ENCODE measurements at regions not wholly inside any gene's neighbourhood (a gene's known extent, or its start where the extent isn't known, plus 50 kb on each side); places are given as distances from the start of the nearest gene placed in this dataset.

DNA sequence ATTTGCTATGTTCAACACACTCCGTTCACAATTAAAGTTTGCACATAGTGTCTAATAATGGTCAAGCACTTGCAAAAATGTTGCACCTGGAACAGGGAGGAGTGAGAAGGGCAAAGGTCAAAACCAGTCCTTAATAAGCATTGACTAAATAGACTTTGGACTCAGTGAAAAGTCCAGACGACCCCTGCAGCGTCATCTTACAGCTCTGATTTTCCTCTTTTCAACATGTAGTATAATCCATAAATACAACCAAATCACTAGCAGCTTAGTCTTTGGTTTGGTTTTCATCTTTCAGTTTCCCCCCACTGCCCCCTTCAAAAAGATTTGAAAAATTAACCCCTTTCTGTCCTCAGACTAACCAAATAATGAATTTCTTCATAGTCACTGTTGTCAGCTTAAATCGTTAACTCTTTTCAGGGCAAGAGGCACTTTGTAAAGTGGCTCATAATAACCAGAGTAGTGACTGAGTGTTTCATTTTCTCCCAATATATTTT lies 290.3 kb downstream of the PTPRC start:
- Mint-ChIP-seq H3K27me3 (peaks cover 14% of the 10 kb centered on the region), H3K27ac (no peak overlapping the region), H3K4me3 (no peak overlapping the region), H3K36me3 (no peaks in the 10 kb centered on the region), H3K4me1 (peaks cover 12% of the 10 kb centered on the region), H3K9me3 (no peaks in the 10 kb centered on the region)
- no peak for ATAC-seq

- Mint-ChIP-seq H3K36me3 (no peaks in the 10 kb centered on the region), H3K27ac (no peak overlapping the region), H3K4me3 (no peak overlapping the region), H3K9me3 (no peaks in the 10 kb centered on the region), H3K4me1 (peaks cover 12% of the 10 kb centered on the region), H3K27me3 (peaks cover 14% of the 10 kb centered on the region)
- no peak for ATAC-seq
Measured at GRCh38 chr1:198929961-198930599, 291.2 kb downstream of the PTPRC start.

GRCh38 chr1:198932351-198932991 lies 293.6 kb downstream of the PTPRC start:
- H3K27ac Mint-ChIP-seq = no peak overlapping the region
- peaks cover 12% of the 10 kb centered on the region for H3K4me1 Mint-ChIP-seq
- H3K36me3 Mint-ChIP-seq = no peaks in the 10 kb centered on the region
- H3K9me3 Mint-ChIP-seq = no peaks in the 10 kb centered on the region
- no peak overlapping the region for H3K4me3 Mint-ChIP-seq
- peaks cover 14% of the 10 kb centered on the region for H3K27me3 Mint-ChIP-seq
- ATAC-seq = no peak

DNA sequence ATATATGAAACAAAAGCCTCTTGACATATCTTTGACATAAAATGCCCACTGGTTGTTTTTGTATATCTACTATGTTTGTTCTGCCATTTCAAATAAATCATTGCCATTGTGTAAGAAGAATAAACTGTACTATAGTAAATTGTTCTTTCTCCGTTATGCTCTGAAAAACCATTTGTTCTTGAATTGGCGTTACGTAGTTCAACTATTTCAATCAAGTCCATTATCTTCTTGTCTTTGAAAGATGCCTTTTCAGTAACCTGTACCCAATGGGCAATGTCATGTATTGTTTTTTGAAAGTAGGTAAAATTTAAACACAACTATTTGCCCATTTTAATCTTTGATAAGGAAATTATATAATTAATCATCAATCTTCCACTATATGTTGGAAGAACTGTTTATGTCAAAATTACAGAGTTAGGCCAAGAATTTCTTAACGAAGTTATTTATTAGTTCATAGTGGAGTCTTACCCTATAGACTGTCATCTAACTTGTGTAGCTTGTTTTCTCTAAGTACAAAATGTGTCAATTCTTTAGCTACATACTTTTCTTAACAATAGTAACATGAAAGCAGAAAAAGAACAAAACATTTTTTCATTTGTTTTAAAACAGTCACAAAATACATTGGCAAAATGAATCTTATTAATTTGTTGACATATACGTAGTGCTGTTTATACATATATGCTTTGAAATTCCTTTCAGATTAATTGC lies 294.8 kb downstream of the PTPRC start:
- Mint-ChIP-seq H3K27me3 (peaks cover 14% of the 10 kb centered on the region), H3K4me1 (peaks cover 12% of the 10 kb centered on the region), H3K36me3 (no peaks in the 10 kb centered on the region), H3K27ac (no peak overlapping the region), H3K4me3 (no peak overlapping the region), H3K9me3 (no peaks in the 10 kb centered on the region)
- no peak for ATAC-seq

- Mint-ChIP-seq H3K9me3 (no peaks in the 10 kb centered on the region), H3K4me3 (no peak overlapping the region), H3K27me3 (peaks cover 12% of the 10 kb centered on the region), H3K4me1 (peaks cover 10% of the 10 kb centered on the region), H3K27ac (no peak overlapping the region), H3K36me3 (no peaks in the 10 kb centered on the region)
- ATAC-seq = no peak
Measured at GRCh38 chr1:198934426-198934825, 295.6 kb downstream of the PTPRC start.

GRCh38 chr1:198934901-198935305 lies 296.1 kb downstream of the PTPRC start:
- Mint-ChIP-seq H3K4me3 (no peak overlapping the region), H3K4me1 (peaks cover 5% of the 10 kb centered on the region)

DNA sequence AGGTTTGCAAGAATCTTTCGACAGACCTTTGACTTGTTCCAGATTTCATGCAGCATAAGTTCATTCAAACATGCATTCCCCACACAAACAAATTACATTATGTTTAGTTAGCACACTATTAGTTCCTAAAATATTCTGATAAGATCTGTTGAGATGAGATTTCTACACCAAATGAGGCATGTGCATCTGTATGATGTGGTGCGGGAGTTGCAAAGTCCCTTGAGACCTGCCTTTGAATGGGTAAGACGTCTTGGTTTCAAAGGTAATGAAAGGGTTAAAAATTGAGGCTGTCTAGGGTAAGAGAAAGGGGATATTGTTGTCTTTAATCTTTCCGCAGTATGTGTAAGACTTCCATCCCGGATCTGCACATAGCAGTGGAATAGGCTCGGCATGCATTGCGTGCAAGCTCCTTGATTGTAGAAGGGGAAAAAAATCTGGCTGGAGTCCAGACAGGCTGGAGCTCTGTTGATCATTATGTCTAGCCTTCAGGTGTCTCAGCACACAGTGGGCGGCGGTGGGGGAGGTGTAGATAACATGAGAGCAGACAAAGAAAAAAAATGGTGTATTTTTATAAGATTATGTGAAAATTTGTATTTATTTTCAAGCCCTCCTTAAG lies 296.6 kb downstream of the PTPRC start:
- Mint-ChIP-seq H3K27ac (no peak overlapping the region), H3K4me3 (no peak overlapping the region)
- ATAC-seq = peak; percentile 27

More at GRCh38 chr1:198934901-198935305, 296.1 kb downstream of the PTPRC start:
- no peak for ATAC-seq
- no peak overlapping the region for H3K27ac Mint-ChIP-seq
- no peaks in the 10 kb centered on the region for H3K36me3 Mint-ChIP-seq
- no peaks in the 10 kb centered on the region for H3K9me3 Mint-ChIP-seq
- peaks cover 7% of the 10 kb centered on the region for H3K27me3 Mint-ChIP-seq

GRCh38 chr1:198936371-198937083 lies 297.7 kb downstream of the PTPRC start:
- no peak overlapping the region for H3K27ac Mint-ChIP-seq
- H3K4me3 Mint-ChIP-seq = peak overlapping the region; percentile 62
- H3K4me1 Mint-ChIP-seq = no peaks in the 10 kb centered on the region
- ATAC-seq = no peak
- H3K36me3 Mint-ChIP-seq = no peaks in the 10 kb centered on the region
- no peaks in the 10 kb centered on the region for H3K27me3 Mint-ChIP-seq
- H3K9me3 Mint-ChIP-seq = peaks cover 3% of the 10 kb centered on the region

More for the DNA sequence above, 296.6 kb downstream of the PTPRC start:
- Mint-ChIP-seq H3K4me1 (no peaks in the 10 kb centered on the region), H3K9me3 (peaks cover under 1% of the 10 kb centered on the region), H3K36me3 (no peaks in the 10 kb centered on the region), H3K27me3 (peaks cover 2% of the 10 kb centered on the region)

DNA sequence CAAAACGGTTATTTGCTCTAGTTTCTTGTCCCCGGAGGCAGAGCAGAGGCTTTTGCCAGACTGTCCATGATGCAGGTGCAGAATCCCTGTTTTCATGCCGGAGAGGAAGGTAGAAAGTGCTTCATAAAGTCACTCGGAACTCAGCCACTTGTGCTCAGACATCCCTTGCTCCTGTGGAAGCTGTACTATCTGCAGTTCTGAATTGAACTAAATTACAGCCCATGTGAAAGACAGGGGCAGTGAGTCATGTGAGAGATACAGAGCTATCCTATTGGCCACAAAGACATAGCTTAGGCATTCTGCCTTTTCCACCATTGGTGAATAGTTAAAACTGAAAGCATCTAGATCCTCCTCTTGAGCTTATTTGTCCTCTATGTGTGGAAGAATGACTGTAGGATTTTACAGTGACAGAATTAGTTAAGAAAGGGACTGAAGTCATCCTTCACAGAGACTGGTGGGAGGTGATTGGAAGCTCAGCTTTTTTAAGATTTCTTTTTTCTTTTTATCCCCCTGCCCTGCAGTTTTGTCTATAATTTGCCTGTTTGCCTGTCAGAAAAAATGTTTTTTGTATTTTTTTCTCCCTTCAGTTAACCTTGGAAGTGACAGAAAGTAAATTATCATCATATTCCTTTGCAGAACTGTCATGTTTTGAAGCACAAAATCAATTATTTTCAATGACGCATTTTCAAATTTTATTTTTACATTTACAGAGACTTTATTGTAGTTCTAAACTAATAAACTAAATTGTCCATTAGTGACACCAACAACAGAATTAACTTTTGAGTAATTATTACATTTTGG lies 298.6 kb downstream of the PTPRC start:
- H3K27ac Mint-ChIP-seq = no peak overlapping the region
- H3K27me3 Mint-ChIP-seq = no peaks in the 10 kb centered on the region
- ATAC-seq = peak; percentile 87
- H3K4me1 Mint-ChIP-seq = no peaks in the 10 kb centered on the region
- H3K9me3 Mint-ChIP-seq = peaks cover 3% of the 10 kb centered on the region
- H3K4me3 Mint-ChIP-seq = peak overlapping the region; percentile 62
- H3K36me3 Mint-ChIP-seq = no peaks in the 10 kb centered on the region

- ATAC-seq = no peak
- no peaks in the 10 kb centered on the region for H3K4me1 Mint-ChIP-seq
- H3K27ac Mint-ChIP-seq = no peak overlapping the region
- no peak overlapping the region for H3K4me3 Mint-ChIP-seq
- H3K27me3 Mint-ChIP-seq = no peaks in the 10 kb centered on the region
- H3K36me3 Mint-ChIP-seq = no peaks in the 10 kb centered on the region
- H3K9me3 Mint-ChIP-seq = peaks cover 3% of the 10 kb centered on the region
Measured at GRCh38 chr1:198939286-198939685, 300.4 kb downstream of the PTPRC start.

GRCh38 chr1:198939956-198940355 lies 301.1 kb downstream of the PTPRC start:
- peaks cover 3% of the 10 kb centered on the region for H3K9me3 Mint-ChIP-seq
- H3K27me3 Mint-ChIP-seq = no peaks in the 10 kb centered on the region
- no peak overlapping the region for H3K27ac Mint-ChIP-seq
- no peaks in the 10 kb centered on the region for H3K36me3 Mint-ChIP-seq
- no peak overlapping the region for H3K4me3 Mint-ChIP-seq
- no peaks in the 10 kb centered on the region for H3K4me1 Mint-ChIP-seq
- ATAC-seq = no peak

GRCh38 chr1:198942466-198942865 lies 303.6 kb downstream of the PTPRC start:
- peaks cover 3% of the 10 kb centered on the region for H3K9me3 Mint-ChIP-seq
- H3K4me3 Mint-ChIP-seq = no peak overlapping the region
- H3K36me3 Mint-ChIP-seq = no peaks in the 10 kb centered on the region
- no peaks in the 10 kb centered on the region for H3K4me1 Mint-ChIP-seq
- H3K27ac Mint-ChIP-seq = no peak overlapping the region
- no peaks in the 10 kb centered on the region for H3K27me3 Mint-ChIP-seq
- ATAC-seq = no peak

DNA sequence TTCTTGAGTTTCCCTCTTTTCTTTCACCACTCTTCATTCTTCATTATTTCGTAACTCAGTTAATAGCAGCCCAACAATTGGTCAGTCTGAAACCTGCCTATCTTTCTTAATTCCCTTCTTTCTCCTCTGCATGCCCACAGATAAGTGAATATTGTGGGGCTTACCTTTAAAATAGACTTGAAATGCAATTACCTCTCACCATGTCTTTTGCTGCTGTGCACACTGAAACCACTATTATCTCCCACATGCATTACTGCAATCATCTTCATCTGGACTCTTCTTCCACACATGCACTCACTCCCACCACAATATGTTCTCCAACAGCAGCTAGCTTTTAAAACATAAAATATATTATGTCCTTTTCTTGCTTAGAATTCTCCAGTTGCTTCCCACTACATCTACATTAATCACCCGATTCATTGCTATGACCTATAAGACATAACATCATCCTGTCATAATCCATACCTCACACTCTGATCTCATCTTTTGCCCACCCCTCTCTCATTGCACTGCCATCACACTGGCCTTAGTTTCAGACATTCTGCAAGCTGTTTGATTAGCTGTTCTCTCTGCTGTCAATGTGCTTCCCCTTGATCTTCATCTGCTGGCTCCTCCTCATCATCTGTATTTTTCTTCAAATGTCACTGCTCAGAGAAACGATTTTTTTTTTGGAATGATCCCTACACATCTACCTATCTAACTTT lies 304.8 kb downstream of the PTPRC start:
- Mint-ChIP-seq H3K4me3 (no peak overlapping the region), H3K27me3 (no peaks in the 10 kb centered on the region), H3K4me1 (no peaks in the 10 kb centered on the region), H3K27ac (no peak overlapping the region), H3K9me3 (peaks cover 3% of the 10 kb centered on the region), H3K36me3 (no peaks in the 10 kb centered on the region)
- no peak for ATAC-seq

- Mint-ChIP-seq H3K27ac (no peak overlapping the region), H3K27me3 (no peaks in the 10 kb centered on the region), H3K4me3 (no peak overlapping the region), H3K36me3 (no peaks in the 10 kb centered on the region), H3K4me1 (no peaks in the 10 kb centered on the region), H3K9me3 (no peaks in the 10 kb centered on the region)
- ATAC-seq = no peak
Measured at GRCh38 chr1:198947456-198947855, 308.6 kb downstream of the PTPRC start.

All from stimulated activated memory B cell treated with anti-CD40 and anti-IgM and Interleukin-4, amounts not matched to agents 10 μg/mL and 1 μg/mL and 100 μg/mL, for 72 hours (primary cell).